Neural cell (in vitro differentiated cells): ENCODE measurements at regions not wholly inside any gene's neighbourhood (a gene's known extent, or its start where the extent isn't known, plus 50 kb on each side); places are given as distances from the start of the nearest gene placed in this dataset.

ENCODE experiments used
- H2AFZ ChIP-seq: fragments of 200-600, 300-800 bp; sonication (generic), shearing (Covaris generic); 2 replicates; pipeline ENCODE4 v1.6.0; 2014; ENCODE audit warnings: low read depth, mild to moderate bottlenecking, antibody characterized with exemption, low read length, moderate library complexity
- H3F3A ChIP-seq: fragments of 200-600 bp; shearing (Covaris generic); 2 replicates; pipeline ENCODE4 v1.6.1; 2016; ENCODE audit warnings: mild to moderate bottlenecking, moderate library complexity, mixed read lengths, antibody characterized with exemption, low read length; ENCODE audit not compliant: insufficient read depth, poor library complexity, severe bottlenecking
- H3K27ac ChIP-seq: fragments of 200-600, 300-800 bp; sonication (generic), shearing (Covaris generic); 2 replicates; pipeline ENCODE4 v1.5.1; 2014; ENCODE audit warnings: mild to moderate bottlenecking, low read length, moderate library complexity
- H3K27me3 ChIP-seq: fragments of 300-800, 200-600 bp; sonication (generic), shearing (Covaris generic); 2 replicates; pipeline ENCODE4 v1.6.0; 2014; ENCODE audit warnings: mild to moderate bottlenecking, low read depth, low read length, moderate library complexity; ENCODE audit not compliant: insufficient read depth
- H3K36me3 ChIP-seq: fragments of 300-800, 200-600 bp; sonication (generic), shearing (Covaris generic); 2 replicates; pipeline ENCODE4 v1.5.1; 2014; ENCODE audit warnings: mild to moderate bottlenecking, antibody characterized with exemption, low read length, moderate library complexity; ENCODE audit not compliant: insufficient read depth
- H3K4me2 ChIP-seq: fragments of 300-800, 200-600 bp; sonication (generic), shearing (Covaris generic); 2 replicates; pipeline ENCODE4 v1.6.0; 2014; ENCODE audit warnings: mild to moderate bottlenecking, low read length
- H3K4me3 ChIP-seq: fragments of 300-800, 200-600 bp; sonication (generic), shearing (Covaris generic); 2 replicates; pipeline ENCODE4 v1.5.1; 2014; ENCODE audit warnings: mild to moderate bottlenecking, low read length, moderate library complexity
- H3K79me2 ChIP-seq: fragments of 200-600 bp; shearing (Covaris generic); replicated peaks from 2 replicates; pipeline ENCODE4 v1.6.0; 2014; ENCODE audit warnings: mild to moderate bottlenecking, low read length, moderate library complexity; ENCODE audit not compliant: insufficient read depth
- H3K9ac ChIP-seq: fragments of 300-800, 200-600 bp; sonication (generic), shearing (Covaris generic); 2 replicates; pipeline ENCODE4 v1.6.1; 2016; ENCODE audit warnings: mild to moderate bottlenecking, low read length, mixed read lengths
- H3K9me2 ChIP-seq: fragments of 200-600 bp; shearing (Covaris generic); 2 replicates; pipeline ENCODE4 v1.6.1; 2016; ENCODE audit warnings: mild to moderate bottlenecking, low read length, mixed read lengths; ENCODE audit not compliant: insufficient read depth
- H3K9me3 ChIP-seq: fragments of 200-600, 300-800 bp; sonication (generic), shearing (Covaris generic); 2 replicates; pipeline ENCODE4 v1.6.1; 2016; ENCODE audit warnings: mild to moderate bottlenecking, mixed run types, low read length, moderate library complexity, mixed read lengths
- H4K20me1 ChIP-seq: fragments of 200-600 bp; shearing (Covaris generic); 2 replicates; pipeline ENCODE4 v1.6.1; 2016; ENCODE audit warnings: mild to moderate bottlenecking, mixed run types; ENCODE audit not compliant: insufficient read depth
- EP300 ChIP-seq: fragments of 450-650 bp; conservative IDR thresholded peaks from 2 replicates; pipeline ENCODE4 v1.6.1; 2014; ENCODE audit warnings: antibody characterized with exemption, mild to moderate bottlenecking, moderate library complexity; ENCODE audit not compliant: poor library complexity, severe bottlenecking
- EZH2 ChIP-seq: fragments of 200-600, 300-800 bp; shearing (Covaris generic), sonication (generic); IDR thresholded peaks from 2 replicates; pipeline ENCODE4 v1.6.1; 2014; ENCODE audit warnings: antibody characterized with exemption, low read length, borderline replicate concordance, mild to moderate bottlenecking; ENCODE audit not compliant: insufficient read depth, poor library complexity, severe bottlenecking
- MXI1 ChIP-seq: fragments of 450-650 bp; conservative IDR thresholded peaks from 2 replicates; pipeline ENCODE4 v1.6.1; 2014; ENCODE audit warnings: antibody characterized with exemption, mild to moderate bottlenecking; ENCODE audit not compliant: poor library complexity, severe bottlenecking
- POLR2AphosphoS5 ChIP-seq: IDR thresholded peaks from 2 replicates; pipeline ENCODE4 v1.6.1; 2012
- RAD21 ChIP-seq: fragments of 450-650 bp; conservative IDR thresholded peaks from 2 replicates; pipeline ENCODE4 v1.6.1; 2014; ENCODE audit warnings: antibody characterized with exemption, mild to moderate bottlenecking, moderate library complexity
- SMC3 ChIP-seq: fragments of 450-650 bp; conservative IDR thresholded peaks from 2 replicates; pipeline ENCODE4 v1.6.1; 2014; ENCODE audit warnings: antibody characterized with exemption, mild to moderate bottlenecking, moderate library complexity; ENCODE audit not compliant: poor library complexity
- TAF1 ChIP-seq: IDR thresholded peaks from 2 replicates; pipeline ENCODE4 v1.6.1; 2012; ENCODE audit warnings: low read depth
- TF ChIP-seq, protein P1 (sequence below): IDR thresholded peaks from 2 replicates; pipeline ENCODE4 v1.6.1; 2012; ENCODE audit warnings: borderline replicate concordance
- TF ChIP-seq, protein P2 (sequence below): fragments of 450-650 bp; IDR thresholded peaks from 2 replicates; pipeline ENCODE4 v1.5.1; 2014; ENCODE audit warnings: antibody characterized with exemption, mild to moderate bottlenecking, moderate library complexity; ENCODE audit not compliant: poor library complexity, severe bottlenecking

DNA sequence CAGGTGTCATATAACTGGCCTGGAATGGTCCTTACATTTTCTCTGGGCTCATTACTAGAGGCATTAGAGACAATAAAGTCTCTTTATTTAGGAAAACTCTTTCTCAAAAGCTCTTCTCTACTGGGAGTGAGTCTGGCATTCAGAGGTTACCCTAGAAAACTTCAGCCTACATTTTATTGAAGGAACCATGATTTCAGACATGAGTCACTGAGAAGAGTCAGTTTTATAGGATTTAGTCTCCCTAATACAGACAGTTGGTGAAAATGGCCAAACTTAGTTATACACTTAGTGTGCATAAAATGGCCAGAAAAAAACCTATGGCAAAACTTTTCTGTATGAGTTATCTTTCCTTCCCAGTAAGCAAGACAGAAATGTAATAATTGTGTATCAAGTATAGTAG, 689.4 kb downstream of the ZEB2 start:
- H3K27ac ChIP-seq = no peak overlapping the region
- no peaks in the 10 kb centered on the region for H3K36me3 ChIP-seq
- H3K4me3 ChIP-seq = no peak overlapping the region
- no peaks in the 10 kb centered on the region for H3K27me3 ChIP-seq
- H3K9ac ChIP-seq = no peak overlapping the region
- TF ChIP-seq EP300 (no peak), TAF1 (no peak)
- TF ChIP-seq, protein P1, sequence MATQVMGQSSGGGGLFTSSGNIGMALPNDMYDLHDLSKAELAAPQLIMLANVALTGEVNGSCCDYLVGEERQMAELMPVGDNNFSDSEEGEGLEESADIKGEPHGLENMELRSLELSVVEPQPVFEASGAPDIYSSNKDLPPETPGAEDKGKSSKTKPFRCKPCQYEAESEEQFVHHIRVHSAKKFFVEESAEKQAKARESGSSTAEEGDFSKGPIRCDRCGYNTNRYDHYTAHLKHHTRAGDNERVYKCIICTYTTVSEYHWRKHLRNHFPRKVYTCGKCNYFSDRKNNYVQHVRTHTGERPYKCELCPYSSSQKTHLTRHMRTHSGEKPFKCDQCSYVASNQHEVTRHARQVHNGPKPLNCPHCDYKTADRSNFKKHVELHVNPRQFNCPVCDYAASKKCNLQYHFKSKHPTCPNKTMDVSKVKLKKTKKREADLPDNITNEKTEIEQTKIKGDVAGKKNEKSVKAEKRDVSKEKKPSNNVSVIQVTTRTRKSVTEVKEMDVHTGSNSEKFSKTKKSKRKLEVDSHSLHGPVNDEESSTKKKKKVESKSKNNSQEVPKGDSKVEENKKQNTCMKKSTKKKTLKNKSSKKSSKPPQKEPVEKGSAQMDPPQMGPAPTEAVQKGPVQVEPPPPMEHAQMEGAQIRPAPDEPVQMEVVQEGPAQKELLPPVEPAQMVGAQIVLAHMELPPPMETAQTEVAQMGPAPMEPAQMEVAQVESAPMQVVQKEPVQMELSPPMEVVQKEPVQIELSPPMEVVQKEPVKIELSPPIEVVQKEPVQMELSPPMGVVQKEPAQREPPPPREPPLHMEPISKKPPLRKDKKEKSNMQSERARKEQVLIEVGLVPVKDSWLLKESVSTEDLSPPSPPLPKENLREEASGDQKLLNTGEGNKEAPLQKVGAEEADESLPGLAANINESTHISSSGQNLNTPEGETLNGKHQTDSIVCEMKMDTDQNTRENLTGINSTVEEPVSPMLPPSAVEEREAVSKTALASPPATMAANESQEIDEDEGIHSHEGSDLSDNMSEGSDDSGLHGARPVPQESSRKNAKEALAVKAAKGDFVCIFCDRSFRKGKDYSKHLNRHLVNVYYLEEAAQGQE = no peak
- TF ChIP-seq, protein P2, sequence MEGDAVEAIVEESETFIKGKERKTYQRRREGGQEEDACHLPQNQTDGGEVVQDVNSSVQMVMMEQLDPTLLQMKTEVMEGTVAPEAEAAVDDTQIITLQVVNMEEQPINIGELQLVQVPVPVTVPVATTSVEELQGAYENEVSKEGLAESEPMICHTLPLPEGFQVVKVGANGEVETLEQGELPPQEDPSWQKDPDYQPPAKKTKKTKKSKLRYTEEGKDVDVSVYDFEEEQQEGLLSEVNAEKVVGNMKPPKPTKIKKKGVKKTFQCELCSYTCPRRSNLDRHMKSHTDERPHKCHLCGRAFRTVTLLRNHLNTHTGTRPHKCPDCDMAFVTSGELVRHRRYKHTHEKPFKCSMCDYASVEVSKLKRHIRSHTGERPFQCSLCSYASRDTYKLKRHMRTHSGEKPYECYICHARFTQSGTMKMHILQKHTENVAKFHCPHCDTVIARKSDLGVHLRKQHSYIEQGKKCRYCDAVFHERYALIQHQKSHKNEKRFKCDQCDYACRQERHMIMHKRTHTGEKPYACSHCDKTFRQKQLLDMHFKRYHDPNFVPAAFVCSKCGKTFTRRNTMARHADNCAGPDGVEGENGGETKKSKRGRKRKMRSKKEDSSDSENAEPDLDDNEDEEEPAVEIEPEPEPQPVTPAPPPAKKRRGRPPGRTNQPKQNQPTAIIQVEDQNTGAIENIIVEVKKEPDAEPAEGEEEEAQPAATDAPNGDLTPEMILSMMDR = no peak
- no peaks in the 10 kb centered on the region for H3F3A ChIP-seq
- no peak overlapping the region for H3K4me2 ChIP-seq
- H3K9me3 ChIP-seq = no peaks in the 10 kb centered on the region
- no peaks in the 10 kb centered on the region for H4K20me1 ChIP-seq
- no peak overlapping the region for H2AFZ ChIP-seq
- H3K9me2 ChIP-seq = no peaks in the 10 kb centered on the region
- H3K79me2 ChIP-seq = no peaks in the 10 kb centered on the region

DNA sequence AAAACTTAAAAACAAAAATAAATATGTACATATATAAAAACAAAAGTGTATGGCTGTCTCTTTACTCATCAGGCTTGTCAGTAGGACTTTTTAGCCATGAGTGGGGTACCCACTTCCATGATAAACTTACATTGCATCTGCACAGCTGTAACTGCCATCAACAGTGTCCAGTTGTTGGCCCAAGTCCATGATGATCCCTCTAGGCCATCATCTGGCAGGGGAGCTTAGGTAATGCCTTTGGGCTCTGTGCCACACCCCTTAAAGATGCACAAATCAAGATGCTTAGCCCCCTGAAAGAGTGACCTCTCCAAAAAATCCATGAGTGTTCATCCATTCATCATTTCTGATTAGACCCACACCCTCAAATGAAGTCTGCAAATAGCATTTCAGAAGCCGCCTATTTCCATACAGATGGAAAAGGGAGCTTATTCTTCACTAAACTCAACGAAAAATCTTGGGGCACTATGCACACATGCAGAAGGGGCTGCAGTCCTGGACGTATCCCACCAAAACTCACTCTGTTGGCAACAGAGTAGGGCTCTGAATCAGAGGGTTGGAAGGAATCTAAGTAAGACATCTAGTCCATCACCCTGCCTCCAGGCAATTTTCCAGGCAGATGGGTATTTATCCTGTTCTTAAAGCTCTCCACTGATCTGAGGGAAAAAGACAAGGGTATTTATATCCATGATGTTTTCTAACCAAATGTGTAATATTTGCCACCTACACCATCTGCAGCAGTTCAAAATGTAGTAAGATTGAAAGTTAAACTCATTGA, 691.0 kb downstream of the ZEB2 start:
- TF ChIP-seq, protein P2 = no peak
- no peak for TF ChIP-seq SMC3
- TF ChIP-seq TAF1 = no peak
- TF ChIP-seq POLR2AphosphoS5 = no peak
- no peak for TF ChIP-seq EZH2
- TF ChIP-seq EP300 = no peak
- no peak for TF ChIP-seq RAD21
- TF ChIP-seq, protein P1 = no peak
- TF ChIP-seq MXI1 = no peak
- Histone ChIP-seq H2AFZ (no peak overlapping the region), H3K4me2 (no peak overlapping the region), H3K27me3 (no peaks in the 10 kb centered on the region), H4K20me1 (no peaks in the 10 kb centered on the region), H3F3A (no peaks in the 10 kb centered on the region), H3K9me2 (no peaks in the 10 kb centered on the region), H3K9ac (no peak overlapping the region), H3K27ac (no peak overlapping the region), H3K36me3 (no peaks in the 10 kb centered on the region), H3K79me2 (no peaks in the 10 kb centered on the region), H3K9me3 (no peaks in the 10 kb centered on the region), H3K4me3 (no peak overlapping the region)
